ENCODE measurements at regions not wholly inside any gene's neighbourhood (a gene's known extent, or its start where the extent isn't known, plus 50 kb on each side); places are given as distances from the start of the nearest gene placed in this dataset.

DNA sequence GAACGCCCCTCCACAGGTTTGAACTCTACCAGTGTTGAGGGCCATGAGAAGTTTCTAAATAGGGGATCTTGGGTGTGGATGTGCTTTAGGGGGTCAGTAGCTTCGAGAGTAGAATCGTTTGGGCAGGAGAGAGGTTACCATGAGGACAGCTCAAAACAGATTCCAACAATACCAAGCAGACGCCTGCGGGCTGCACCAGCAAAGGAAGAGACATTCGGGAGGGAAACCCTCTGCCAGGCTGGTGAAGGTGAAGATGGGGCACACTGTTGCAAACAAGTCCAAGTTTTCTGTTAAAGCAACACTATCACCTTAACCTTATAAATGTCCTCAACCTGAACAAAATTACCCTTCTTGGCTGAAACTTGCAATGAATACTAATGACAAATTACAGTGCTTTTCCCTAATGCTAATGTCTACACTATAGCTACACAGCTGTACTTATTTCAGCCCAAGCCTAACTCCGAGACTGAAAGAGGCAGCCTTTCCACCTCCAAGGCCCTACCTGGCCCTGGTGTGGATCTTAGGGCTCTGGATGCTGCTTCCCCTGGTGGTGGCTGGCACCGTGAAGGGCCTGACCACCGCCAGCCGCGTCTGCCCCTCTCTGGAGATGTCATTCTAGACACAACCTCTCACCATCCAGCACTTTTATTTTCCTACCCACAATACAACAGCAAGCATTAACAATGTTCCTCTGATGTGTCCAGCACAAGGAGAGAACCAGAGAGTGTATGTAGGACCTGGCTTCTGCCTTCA is 80.1 kb downstream of the DLL1 start:
- no peak for TF ChIP-seq CTCF (IDR thresholded peaks at IDR 0.05; ENCODE audit: insufficient read depth, low read depth, low read length)
- no peak for TF ChIP-seq EZH2 (IDR thresholded peaks at IDR 0.05; ENCODE audit: insufficient read depth, low read length)

Data from astrocyte (in vitro differentiated cells and primary cell).